Stimulated activated CD8-positive, alpha-beta memory T cell treated with anti-CD3 and anti-CD28 coated beads, Interleukin-12 subunit alpha, Interleukin-12 subunit beta, amount 100 ng/mL, for 4 hours (primary cell): ENCODE measurements at regions not wholly inside any gene's neighbourhood (a gene's known extent, or its start where the extent isn't known, plus 50 kb on each side); places are given as distances from the start of the nearest gene placed in this dataset.

Source experiments
- DNase-seq: peaks from one replicate; pipeline ENCODE4 v3.0.0-alpha.2; 2020; ENCODE audit warnings: low read depth

DNA sequence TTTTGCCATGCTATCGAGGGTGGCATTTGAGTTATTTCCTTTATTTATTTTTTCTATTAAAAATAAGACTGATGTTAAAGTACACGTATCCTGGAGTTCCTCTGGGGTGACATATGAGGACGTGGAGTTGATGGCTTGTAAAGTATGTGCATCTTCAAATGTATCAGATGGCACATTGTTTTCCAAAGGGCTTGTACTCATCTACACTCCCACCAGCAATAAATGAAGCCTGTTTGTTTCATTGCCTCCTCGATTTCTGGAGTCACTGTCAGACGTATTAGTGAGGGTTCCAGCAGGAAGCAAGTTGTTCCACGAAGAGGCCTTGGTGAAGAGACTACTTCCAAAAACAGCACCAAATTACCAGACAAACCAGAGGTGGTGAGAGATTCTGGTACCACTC lies 423.9 kb downstream of the NPHP4 start:
- no peak for DNase-seq

DNA sequence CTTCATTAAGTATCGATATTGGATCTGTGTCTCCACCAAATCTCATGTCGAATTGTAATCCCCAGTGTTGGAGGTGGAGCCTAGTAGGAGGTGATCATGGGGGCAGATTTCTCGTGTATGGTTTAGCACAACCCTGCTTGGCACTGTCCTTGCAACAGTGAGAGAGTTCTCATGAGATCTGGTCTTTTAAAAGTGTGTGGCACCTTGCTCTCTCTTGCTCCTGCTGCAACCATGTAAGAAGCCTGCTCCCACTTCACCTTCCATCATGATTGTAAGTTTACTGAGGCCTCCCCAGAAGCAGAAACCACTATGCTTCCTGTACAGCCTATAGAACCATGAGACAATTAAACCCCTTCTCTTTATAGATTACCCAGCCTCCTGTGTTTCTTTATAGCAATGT lies 424.4 kb downstream of the NPHP4 start:
- no peak for DNase-seq

DNA sequence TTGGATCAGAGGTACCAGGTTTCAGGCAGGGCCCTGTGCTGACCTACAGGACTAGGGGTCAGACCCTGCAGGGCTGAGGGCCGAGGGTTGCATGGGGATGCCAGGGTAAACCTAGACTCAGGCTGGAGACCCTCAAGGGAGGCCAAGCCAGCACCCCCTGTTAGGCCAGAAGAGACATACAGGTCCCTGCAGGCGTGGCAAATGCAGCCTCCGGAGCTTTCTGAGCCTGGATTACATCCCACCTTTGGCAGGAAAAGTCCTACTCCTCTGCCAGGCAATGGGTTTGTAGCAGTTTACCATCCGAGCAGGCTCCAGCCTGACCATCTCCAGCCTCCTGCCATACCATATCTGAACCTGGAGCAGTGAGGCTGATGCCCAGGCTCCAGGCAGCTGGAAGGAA lies 425.3 kb downstream of the NPHP4 start:
- DNase-seq: no peak

- DNase-seq: no peak
Measured at GRCh38 chr1:5565281-5566125, 426.7 kb downstream of the NPHP4 start.

GRCh38 chr1:5564578-5565257 lies 427.5 kb downstream of the NPHP4 start:
- no peak for DNase-seq

DNA sequence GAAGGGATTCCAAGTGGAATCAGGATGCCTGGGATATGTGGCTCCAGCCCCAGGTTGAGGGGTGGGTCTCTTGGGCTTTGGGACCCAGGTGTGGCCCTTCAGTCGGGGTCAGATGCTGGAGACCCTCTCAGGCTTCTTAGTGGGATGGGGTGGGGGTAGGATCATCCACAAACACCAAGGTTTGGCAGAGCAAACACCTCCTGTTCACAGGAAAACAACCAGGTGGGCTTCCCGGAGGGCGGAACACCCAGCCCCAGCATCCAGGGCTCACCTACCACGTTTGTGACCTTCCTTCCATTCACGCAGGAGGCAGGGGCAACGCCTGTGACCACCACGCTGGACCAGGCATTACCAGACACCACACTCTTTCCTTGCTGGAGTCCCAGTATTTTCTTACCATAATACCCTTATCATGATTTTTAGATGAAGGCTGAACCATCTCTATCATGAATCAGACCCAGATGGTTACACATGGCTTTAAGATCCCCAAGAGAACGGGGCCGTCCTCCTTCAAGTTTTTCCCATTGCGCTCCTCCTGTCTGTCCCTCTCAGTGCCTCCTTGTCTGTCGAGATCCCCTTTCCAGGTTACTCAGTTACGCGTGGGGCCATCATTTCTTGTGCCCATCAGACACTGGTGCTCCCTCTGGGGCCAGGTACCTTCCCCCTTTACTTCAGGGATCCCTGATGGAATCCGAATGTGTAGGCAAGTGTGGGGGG lies 428.2 kb downstream of the NPHP4 start:
- no peak for DNase-seq

GRCh38 chr1:5562769-5563168 lies 429.5 kb downstream of the NPHP4 start:
- DNase-seq: no peak

- DNase-seq: no peak
Measured at GRCh38 chr1:5562331-5562730, 429.9 kb downstream of the NPHP4 start.

DNA sequence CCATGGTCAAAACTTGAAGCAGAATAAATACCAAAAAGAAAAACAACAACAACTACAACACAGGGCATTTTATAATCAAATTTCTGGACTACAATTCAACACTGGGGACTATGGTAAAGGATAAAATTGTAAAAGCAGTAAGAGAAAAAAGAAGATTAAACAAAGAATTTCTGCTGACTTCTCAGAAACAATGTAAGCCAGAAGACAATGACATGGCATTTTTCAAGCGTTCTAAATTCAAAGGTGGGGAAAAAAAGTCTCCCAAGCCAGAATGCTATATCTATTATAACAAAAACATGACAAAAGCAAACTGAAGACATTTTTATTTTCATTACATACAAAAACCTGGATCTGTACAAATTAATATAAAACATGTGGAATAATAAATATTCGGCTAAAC lies 433.1 kb downstream of the NPHP4 start:
- DNase-seq: no peak

DNA sequence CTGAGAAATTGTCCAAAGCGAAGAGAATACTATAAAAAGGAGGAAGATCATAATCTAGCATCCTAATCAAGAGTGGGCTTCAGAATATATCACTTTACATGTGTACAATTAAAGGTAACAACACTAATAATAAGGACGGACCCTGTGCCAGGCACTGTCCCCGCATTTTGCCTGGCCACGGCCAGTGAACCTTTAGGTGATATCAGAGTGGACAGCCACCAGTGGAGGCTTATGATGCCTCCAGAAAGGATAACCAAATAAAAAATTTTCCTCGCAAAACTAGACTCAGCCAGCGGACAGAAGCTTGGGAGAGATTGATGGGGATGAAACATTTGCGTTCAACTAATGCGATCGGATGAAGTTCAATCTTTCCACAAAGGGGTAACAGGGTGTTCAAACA lies 436.4 kb downstream of the NPHP4 start:
- DNase-seq: no peak

DNA sequence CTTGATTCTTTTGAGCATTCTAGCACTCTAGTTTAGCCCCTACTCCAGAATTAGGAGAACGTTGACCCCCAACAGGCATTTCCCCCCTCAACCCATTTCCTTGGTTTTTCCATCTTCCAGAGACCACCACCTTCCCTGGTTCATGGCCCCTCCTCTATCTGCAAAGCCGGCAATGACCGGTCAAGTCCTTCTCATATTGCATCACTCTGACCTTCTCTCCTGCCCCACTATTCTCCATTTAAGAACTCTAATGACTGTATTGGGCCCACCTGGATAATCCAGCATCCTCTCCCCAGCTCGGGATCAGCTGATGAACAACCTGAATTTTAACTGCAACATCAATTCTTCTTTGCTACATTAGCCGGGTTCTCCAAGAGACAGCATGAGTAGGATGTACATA lies 437.4 kb downstream of the NPHP4 start:
- DNase-seq: no peak

DNA sequence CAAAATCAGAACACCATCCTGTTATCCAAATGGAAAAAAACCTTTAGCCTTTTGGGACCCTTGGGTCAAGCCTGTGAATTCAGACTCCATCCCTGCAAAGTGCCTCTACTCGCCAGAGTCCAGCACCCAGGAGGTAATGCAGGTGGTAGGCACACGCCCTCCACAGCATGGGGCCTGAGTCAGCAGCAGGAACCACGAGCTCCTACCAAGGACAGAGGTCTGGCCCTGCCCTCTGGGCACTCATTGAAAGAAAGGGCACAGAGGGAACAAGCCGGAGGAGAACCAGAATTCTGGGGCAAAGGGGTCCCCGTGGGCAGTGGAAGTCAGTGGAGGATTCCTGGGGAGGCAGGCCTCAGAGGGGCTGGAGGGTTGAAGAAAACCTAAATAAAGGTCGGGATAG lies 438.1 kb downstream of the NPHP4 start:
- no peak for DNase-seq

DNA sequence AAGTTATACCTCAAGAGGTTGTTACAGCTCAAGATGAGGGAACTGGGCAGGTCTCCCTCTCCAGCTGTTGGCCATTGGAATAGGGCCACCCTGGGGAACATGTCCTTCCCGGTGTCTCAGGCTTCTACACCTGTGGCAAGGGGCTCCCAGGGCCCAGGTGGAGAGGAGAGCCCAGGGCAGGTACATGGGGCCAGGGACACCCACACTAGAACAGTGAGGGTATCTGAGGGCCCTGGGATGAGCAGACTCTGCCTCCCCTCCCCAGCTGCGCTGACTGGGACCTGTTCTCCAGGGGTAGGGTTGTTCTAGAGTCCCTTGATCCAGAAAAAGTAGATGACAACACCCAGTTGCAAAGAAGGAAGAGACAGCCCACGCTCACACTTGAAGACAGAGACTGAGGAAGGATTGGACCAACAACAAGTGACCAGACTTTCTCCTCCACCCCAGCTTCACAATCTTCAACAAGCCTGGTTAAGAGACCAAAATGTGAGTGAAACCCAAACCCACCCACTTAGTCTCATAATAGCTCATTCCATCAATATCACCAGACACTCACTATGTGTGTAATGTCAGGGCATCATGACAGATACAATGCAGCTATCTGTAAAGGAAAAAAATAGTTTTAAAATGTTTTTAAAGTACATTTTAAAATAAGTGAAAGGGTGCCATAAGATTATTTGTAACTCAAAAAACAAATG lies 439.3 kb downstream of the NPHP4 start:
- no peak for DNase-seq

GRCh38 chr1:5551274-5551975 lies 440.8 kb downstream of the NPHP4 start:
- DNase-seq: no peak

DNA sequence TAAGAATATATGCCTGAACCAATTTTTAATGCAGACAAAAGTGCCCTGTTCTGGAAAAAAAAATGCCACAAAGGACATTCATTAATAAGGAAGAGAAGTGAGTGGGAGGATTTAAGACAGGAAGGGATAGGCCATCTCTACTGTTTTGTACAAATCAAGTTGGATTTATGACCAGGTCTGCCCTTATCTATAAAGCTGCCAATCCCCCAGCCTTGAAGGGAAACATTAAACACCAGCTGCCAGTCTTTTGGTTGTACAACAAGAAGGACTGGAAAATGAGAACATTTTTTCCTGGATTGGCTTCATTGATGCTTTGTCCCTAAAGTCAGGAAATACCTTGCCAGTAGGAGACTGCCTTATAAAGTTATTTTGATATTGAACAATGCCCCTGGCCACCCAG lies 444.0 kb downstream of the NPHP4 start:
- DNase-seq: no peak

- DNase-seq: no peak
Measured at GRCh38 chr1:5543235-5543634, 449.0 kb downstream of the NPHP4 start.

- DNase-seq: no peak
Measured at GRCh38 chr1:5532811-5533210, 459.4 kb downstream of the NPHP4 start.

DNA sequence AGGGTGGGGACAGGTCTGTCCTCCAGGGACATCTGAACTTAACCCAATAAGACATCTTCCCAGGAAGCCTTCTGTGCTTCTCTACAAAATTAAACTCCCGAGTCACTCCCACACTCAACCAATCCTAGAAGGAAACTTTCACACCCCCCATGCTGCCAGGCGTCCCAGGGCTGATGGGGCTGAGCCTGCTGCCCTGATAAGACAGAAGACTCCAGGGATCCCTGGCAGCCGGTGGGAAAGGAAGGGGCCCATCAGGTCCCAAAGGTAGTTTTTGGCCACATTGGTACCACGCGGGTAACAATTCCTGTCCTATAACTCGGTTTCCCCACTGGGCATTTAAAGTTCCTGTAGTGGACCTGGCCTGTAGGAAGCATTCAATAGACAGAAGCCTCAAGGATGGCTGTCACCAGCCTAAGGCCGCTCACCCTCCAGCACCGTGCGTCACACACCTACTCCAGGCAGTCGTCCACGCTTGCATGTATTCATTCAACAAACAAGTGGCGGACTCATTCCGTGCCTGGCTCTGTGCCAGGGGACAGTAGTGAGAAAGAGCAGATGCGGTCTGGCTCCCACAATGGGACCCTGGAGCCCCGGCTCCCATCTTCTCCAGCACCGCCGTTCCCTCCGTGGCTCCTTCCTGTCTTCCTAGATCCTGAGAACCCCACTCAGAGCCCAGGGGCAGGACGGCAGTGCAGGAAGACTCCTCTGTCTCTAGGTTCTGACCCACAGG lies 465.2 kb downstream of the NPHP4 start:
- DNase-seq: no peak

DNA sequence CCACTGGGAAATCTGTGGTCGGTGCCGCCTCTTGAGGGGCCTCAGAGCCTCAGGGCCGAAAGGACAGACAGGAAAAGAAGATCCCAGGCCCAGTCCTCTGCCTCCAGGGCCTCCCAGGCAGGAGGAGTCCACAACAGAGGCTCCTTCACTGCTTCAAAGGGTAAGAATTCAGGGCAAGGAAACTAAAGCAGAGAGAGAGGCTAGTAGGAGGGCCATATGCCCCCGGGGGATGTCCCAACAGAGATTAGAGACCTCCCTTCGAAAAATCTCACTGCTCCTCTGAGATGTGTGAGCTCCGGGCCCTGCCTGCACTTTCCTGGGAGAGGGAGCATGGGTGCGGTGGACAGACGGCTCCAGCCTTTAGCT lies 465.9 kb downstream of the NPHP4 start:
- no peak for DNase-seq

GRCh38 chr1:5525597-5526384 lies 466.4 kb downstream of the NPHP4 start:
- no peak for DNase-seq
